ENCODE measurements at regions not wholly inside any gene's neighbourhood (a gene's known extent, or its start where the extent isn't known, plus 50 kb on each side); places are given as distances from the start of the nearest gene placed in this dataset.

DNA sequence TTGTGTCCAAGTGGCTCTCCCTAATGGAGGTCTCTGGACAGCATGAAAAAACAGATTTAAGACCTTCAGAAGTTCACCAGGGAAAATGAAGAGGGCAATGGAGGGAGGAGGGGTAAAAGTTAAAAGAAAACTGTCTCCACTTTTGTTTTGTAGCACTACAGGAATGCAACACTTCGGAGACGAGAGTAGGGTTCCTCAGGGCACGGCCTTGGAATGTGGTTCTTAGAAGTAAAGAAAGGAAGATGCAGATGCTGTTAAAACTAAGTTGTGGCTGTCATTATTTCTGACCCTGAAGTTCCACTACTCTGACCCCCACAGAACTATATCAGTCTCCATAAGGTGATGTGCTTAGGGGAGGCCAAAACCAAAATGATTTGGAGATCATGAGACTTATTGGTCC lies 335.1 kb downstream of the XPNPEP1 start:
- Histone ChIP-seq H3K4me3 (ENCODE audit: low read depth in 1 of 3, low read length in 3 of 3) (no peak overlapping the region), H3K9ac (ENCODE audit: low read depth in 1 of 2, low read length in 2 of 2) (no peak overlapping the region), H3K27me3 (ENCODE audit: control insufficient read depth in 4 of 4, insufficient read depth in 4 of 4, low read length in 3 of 4) (no peaks in the 10 kb centered on the region), H3K36me3 (ENCODE audit: control insufficient read depth in 4 of 4, insufficient read depth in 3 of 4, low read depth in 1 of 4, low read length in 3 of 4) (no peaks in the 10 kb centered on the region), H3K9me3 (ENCODE audit: control insufficient read depth in 4 of 4, low read length in 3 of 4) (no peaks in the 10 kb centered on the region), H3K4me1 (ENCODE audit: control insufficient read depth in 4 of 4, insufficient read depth in 4 of 4, low read length in 3 of 4) (no peaks in the 10 kb centered on the region), H3K27ac (ENCODE audit: low read depth in 1 of 2, low read length in 2 of 2) (no peak overlapping the region)
- TF ChIP-seq MAX (IDR thresholded peaks at IDR 0.05) (no peak), SP1 (IDR thresholded peaks at IDR 0.05) (no peak), RAD21 (IDR thresholded peaks at IDR 0.05) (no peak), YY1 (IDR thresholded peaks at IDR 0.05) (no peak), JUND (IDR thresholded peaks at IDR 0.05) (no peak), RXRA (IDR thresholded peaks at IDR 0.05) (no peak)
- TF ChIP-seq, protein P1, sequence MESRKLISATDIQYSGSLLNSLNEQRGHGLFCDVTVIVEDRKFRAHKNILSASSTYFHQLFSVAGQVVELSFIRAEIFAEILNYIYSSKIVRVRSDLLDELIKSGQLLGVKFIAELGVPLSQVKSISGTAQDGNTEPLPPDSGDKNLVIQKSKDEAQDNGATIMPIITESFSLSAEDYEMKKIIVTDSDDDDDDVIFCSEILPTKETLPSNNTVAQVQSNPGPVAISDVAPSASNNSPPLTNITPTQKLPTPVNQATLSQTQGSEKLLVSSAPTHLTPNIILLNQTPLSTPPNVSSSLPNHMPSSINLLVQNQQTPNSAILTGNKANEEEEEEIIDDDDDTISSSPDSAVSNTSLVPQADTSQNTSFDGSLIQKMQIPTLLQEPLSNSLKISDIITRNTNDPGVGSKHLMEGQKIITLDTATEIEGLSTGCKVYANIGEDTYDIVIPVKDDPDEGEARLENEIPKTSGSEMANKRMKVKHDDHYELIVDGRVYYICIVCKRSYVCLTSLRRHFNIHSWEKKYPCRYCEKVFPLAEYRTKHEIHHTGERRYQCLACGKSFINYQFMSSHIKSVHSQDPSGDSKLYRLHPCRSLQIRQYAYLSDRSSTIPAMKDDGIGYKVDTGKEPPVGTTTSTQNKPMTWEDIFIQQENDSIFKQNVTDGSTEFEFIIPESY (IDR thresholded peaks at IDR 0.05), result no peak
- 69% methylated on average over 3 of the region's 3 CpGs for WGBS
- DNase-seq (ENCODE audit: low spot score), result no peak

DNA sequence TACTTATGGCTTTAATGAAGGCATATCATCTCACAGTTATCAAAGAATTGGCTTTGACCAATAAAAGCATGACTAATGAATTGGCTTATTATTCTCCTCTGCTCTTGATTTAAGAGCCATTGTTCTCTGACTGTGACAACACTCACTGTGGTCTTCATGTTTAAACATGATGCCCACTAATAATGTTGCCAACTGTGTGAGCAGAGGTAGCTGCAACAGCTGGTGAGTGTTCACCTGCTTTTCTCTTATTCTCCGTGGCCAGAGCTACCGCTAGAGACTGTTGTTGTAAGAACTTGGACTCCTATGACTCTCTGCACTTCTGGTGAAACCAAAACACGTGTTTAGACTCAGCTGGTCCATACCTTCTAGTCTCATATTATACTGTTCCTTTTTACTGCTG lies 335.9 kb downstream of the XPNPEP1 start:
- no peak for DNase-seq (ENCODE audit: low spot score)

More for the DNA sequence above, 335.9 kb downstream of the XPNPEP1 start:
- Histone ChIP-seq H3K27ac (ENCODE audit: low read depth in 1 of 2, low read length in 2 of 2) (no peak overlapping the region), H3K4me1 (ENCODE audit: control insufficient read depth in 4 of 4, insufficient read depth in 4 of 4, low read length in 3 of 4) (no peaks in the 10 kb centered on the region), H3K9ac (ENCODE audit: low read depth in 1 of 2, low read length in 2 of 2) (no peak overlapping the region), H3K27me3 (ENCODE audit: control insufficient read depth in 4 of 4, insufficient read depth in 4 of 4, low read length in 3 of 4) (no peaks in the 10 kb centered on the region), H3K36me3 (ENCODE audit: control insufficient read depth in 4 of 4, insufficient read depth in 3 of 4, low read depth in 1 of 4, low read length in 3 of 4) (no peaks in the 10 kb centered on the region), H3K9me3 (ENCODE audit: control insufficient read depth in 4 of 4, low read length in 3 of 4) (no peaks in the 10 kb centered on the region), H3K4me3 (ENCODE audit: low read depth in 1 of 3, low read length in 3 of 3) (no peak overlapping the region)
- WGBS, result 71% methylated on average over 3 of the region's 3 CpGs
- TF ChIP-seq, protein P1 (IDR thresholded peaks at IDR 0.05), result no peak
- TF ChIP-seq RAD21 (IDR thresholded peaks at IDR 0.05) (no peak), HNF4A (conservative IDR thresholded peaks at IDR 0.05) (no peak), FOXA1 (IDR thresholded peaks at IDR 0.05) (no peak), REST (IDR thresholded peaks at IDR 0.05) (no peak), HNF4G (IDR thresholded peaks at IDR 0.05) (no peak), GABPA (IDR thresholded peaks at IDR 0.05 in 1 of 2, conservative IDR thresholded peaks at IDR 0.05 in 1 of 2) (no peak), JUND (IDR thresholded peaks at IDR 0.05) (no peak), SP1 (IDR thresholded peaks at IDR 0.05) (no peak), FOXA2 (IDR thresholded peaks at IDR 0.05) (no peak), YY1 (IDR thresholded peaks at IDR 0.05) (no peak)
- TF ChIP-seq, protein P2, sequence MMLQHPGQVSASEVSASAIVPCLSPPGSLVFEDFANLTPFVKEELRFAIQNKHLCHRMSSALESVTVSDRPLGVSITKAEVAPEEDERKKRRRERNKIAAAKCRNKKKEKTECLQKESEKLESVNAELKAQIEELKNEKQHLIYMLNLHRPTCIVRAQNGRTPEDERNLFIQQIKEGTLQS (IDR thresholded peaks at IDR 0.05), result no peak
- TF ChIP-seq, protein P3, sequence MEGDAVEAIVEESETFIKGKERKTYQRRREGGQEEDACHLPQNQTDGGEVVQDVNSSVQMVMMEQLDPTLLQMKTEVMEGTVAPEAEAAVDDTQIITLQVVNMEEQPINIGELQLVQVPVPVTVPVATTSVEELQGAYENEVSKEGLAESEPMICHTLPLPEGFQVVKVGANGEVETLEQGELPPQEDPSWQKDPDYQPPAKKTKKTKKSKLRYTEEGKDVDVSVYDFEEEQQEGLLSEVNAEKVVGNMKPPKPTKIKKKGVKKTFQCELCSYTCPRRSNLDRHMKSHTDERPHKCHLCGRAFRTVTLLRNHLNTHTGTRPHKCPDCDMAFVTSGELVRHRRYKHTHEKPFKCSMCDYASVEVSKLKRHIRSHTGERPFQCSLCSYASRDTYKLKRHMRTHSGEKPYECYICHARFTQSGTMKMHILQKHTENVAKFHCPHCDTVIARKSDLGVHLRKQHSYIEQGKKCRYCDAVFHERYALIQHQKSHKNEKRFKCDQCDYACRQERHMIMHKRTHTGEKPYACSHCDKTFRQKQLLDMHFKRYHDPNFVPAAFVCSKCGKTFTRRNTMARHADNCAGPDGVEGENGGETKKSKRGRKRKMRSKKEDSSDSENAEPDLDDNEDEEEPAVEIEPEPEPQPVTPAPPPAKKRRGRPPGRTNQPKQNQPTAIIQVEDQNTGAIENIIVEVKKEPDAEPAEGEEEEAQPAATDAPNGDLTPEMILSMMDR (IDR thresholded peaks at IDR 0.05; ENCODE audit: low read depth, low read length, missing input control), result no peak

All from liver (tissue), 8 donors.